IPS-18a (cell line): ENCODE measurements at regions not wholly inside any gene's neighbourhood (a gene's known extent, or its start where the extent isn't known, plus 50 kb on each side); places are given as distances from the start of the nearest gene placed in this dataset.
"Not testable (repeated sequence)": the region's sequence is repeated elsewhere in the genome, so short reads cannot be mapped to it uniquely, and the experiment has no call there.

Experiments
- H3K27ac ChIP-seq: one replicate; pipeline ENCODE4 v1.5.1; 2013; ENCODE audit warnings: low read length
- H3K27me3 ChIP-seq: one replicate; pipeline ENCODE4 v1.6.1; 2013; ENCODE audit warnings: mild to moderate bottlenecking, low read length; ENCODE audit not compliant: control insufficient read depth, insufficient read depth
- H3K36me3 ChIP-seq: one replicate; pipeline ENCODE4 v1.6.1; 2013; ENCODE audit warnings: low read depth, low read length; ENCODE audit not compliant: control insufficient read depth
- H3K4me1 ChIP-seq: one replicate; pipeline ENCODE4 v1.6.1; 2013; ENCODE audit warnings: low read depth, low read length; ENCODE audit not compliant: control insufficient read depth
- H3K4me3 ChIP-seq: one replicate; pipeline ENCODE4 v1.5.1; 2013; ENCODE audit warnings: low read length
- H3K9ac ChIP-seq: one replicate; pipeline ENCODE4 v1.6.1; 2013; ENCODE audit warnings: mild to moderate bottlenecking, low read length, moderate library complexity
- H3K9me3 ChIP-seq: one replicate; pipeline ENCODE4 v1.6.1; 2013; ENCODE audit warnings: low read depth, low read length; ENCODE audit not compliant: control insufficient read depth

- H3K9me3 ChIP-seq, H3K9ac ChIP-seq, H3K4me3 ChIP-seq, H3K27me3 ChIP-seq, H3K36me3 ChIP-seq, H3K27ac ChIP-seq, H3K4me1 ChIP-seq: not testable (repeated sequence)
Measured at GRCh38 chr7:113263215-113263742, 144.9 kb upstream of the SMIM30 start.

- H3K4me3 ChIP-seq, result no peak overlapping the region
- no peaks in the 10 kb centered on the region for H3K4me1 ChIP-seq
- H3K27me3 ChIP-seq, result no peaks in the 10 kb centered on the region
- no peak overlapping the region for H3K9ac ChIP-seq
- no peaks in the 10 kb centered on the region for H3K9me3 ChIP-seq
- H3K36me3 ChIP-seq, result no peaks in the 10 kb centered on the region
- no peak overlapping the region for H3K27ac ChIP-seq
Measured at GRCh38 chr7:113256883-113257531, 138.7 kb upstream of the SMIM30 start.

- Histone ChIP-seq H3K4me1 (no peaks in the 10 kb centered on the region), H3K9ac (no peak overlapping the region), H3K4me3 (no peak overlapping the region), H3K27ac (no peak overlapping the region), H3K9me3 (no peaks in the 10 kb centered on the region), H3K36me3 (no peaks in the 10 kb centered on the region), H3K27me3 (no peaks in the 10 kb centered on the region)
Measured at GRCh38 chr7:113247198-113247597, 128.8 kb upstream of the SMIM30 start.

GRCh38 chr7:113246738-113247137 is 128.4 kb upstream of the SMIM30 start:
- Histone ChIP-seq H3K36me3 (no peaks in the 10 kb centered on the region), H3K27me3 (no peaks in the 10 kb centered on the region), H3K27ac (no peak overlapping the region), H3K4me3 (no peak overlapping the region), H3K4me1 (no peaks in the 10 kb centered on the region), H3K9me3 (no peaks in the 10 kb centered on the region), H3K9ac (no peak overlapping the region)

- no peaks in the 10 kb centered on the region for H3K27me3 ChIP-seq
- H3K27ac ChIP-seq, result no peak overlapping the region
- no peak overlapping the region for H3K4me3 ChIP-seq
- no peak overlapping the region for H3K9ac ChIP-seq
- no peaks in the 10 kb centered on the region for H3K4me1 ChIP-seq
- no peaks in the 10 kb centered on the region for H3K36me3 ChIP-seq
- no peaks in the 10 kb centered on the region for H3K9me3 ChIP-seq
Measured at GRCh38 chr7:113232885-113233284, 114.5 kb upstream of the SMIM30 start.

- no peak overlapping the region for H3K9ac ChIP-seq
- H3K27ac ChIP-seq, result no peak overlapping the region
- no peak overlapping the region for H3K4me3 ChIP-seq
- H3K9me3 ChIP-seq, result no peaks in the 10 kb centered on the region
- H3K36me3 ChIP-seq, result no peaks in the 10 kb centered on the region
- H3K4me1 ChIP-seq, result no peaks in the 10 kb centered on the region
- no peaks in the 10 kb centered on the region for H3K27me3 ChIP-seq
Measured at GRCh38 chr7:113230691-113231090, 112.3 kb upstream of the SMIM30 start.

GRCh38 chr7:113217314-113217713 is 99.0 kb upstream of the SMIM30 start:
- no peak overlapping the region for H3K27ac ChIP-seq
- H3K36me3 ChIP-seq, result no peaks in the 10 kb centered on the region
- H3K4me1 ChIP-seq, result no peaks in the 10 kb centered on the region
- no peak overlapping the region for H3K4me3 ChIP-seq
- no peaks in the 10 kb centered on the region for H3K9me3 ChIP-seq
- no peak overlapping the region for H3K9ac ChIP-seq
- H3K27me3 ChIP-seq, result no peaks in the 10 kb centered on the region

GRCh38 chr7:113216038-113216437 is 97.7 kb upstream of the SMIM30 start:
- no peak overlapping the region for H3K27ac ChIP-seq
- no peaks in the 10 kb centered on the region for H3K4me1 ChIP-seq

GRCh38 chr7:113209449-113210203 is 91.3 kb upstream of the SMIM30 start:
- Histone ChIP-seq H3K4me1 (no peaks in the 10 kb centered on the region), H3K27ac (no peak overlapping the region), H3K27me3 (no peaks in the 10 kb centered on the region), H3K4me3 (no peak overlapping the region), H3K9me3 (no peaks in the 10 kb centered on the region), H3K36me3 (no peaks in the 10 kb centered on the region), H3K9ac (no peak overlapping the region)

More at GRCh38 chr7:113216038-113216437, 97.7 kb upstream of the SMIM30 start:
- H3K27me3 ChIP-seq, result no peaks in the 10 kb centered on the region
- no peak overlapping the region for H3K4me3 ChIP-seq
- no peaks in the 10 kb centered on the region for H3K36me3 ChIP-seq
- no peaks in the 10 kb centered on the region for H3K9me3 ChIP-seq
- no peak overlapping the region for H3K9ac ChIP-seq

- Histone ChIP-seq H3K9ac (no peak overlapping the region), H3K4me3 (no peak overlapping the region), H3K27ac (no peak overlapping the region), H3K36me3 (no peaks in the 10 kb centered on the region), H3K4me1 (no peaks in the 10 kb centered on the region), H3K27me3 (no peaks in the 10 kb centered on the region), H3K9me3 (no peaks in the 10 kb centered on the region)
Measured at GRCh38 chr7:113207931-113208330, 89.6 kb upstream of the SMIM30 start.

GRCh38 chr7:113207441-113207840 is 89.1 kb upstream of the SMIM30 start:
- Histone ChIP-seq H3K9ac (no peak overlapping the region), H3K27me3 (no peaks in the 10 kb centered on the region), H3K4me3 (no peak overlapping the region), H3K9me3 (no peaks in the 10 kb centered on the region), H3K36me3 (no peaks in the 10 kb centered on the region), H3K27ac (no peak overlapping the region), H3K4me1 (no peaks in the 10 kb centered on the region)

- H3K9me3 ChIP-seq, result no peaks in the 10 kb centered on the region
- no peak overlapping the region for H3K9ac ChIP-seq
- no peak overlapping the region for H3K27ac ChIP-seq
- H3K36me3 ChIP-seq, result no peaks in the 10 kb centered on the region
- H3K27me3 ChIP-seq, result no peaks in the 10 kb centered on the region
- no peak overlapping the region for H3K4me3 ChIP-seq
- no peaks in the 10 kb centered on the region for H3K4me1 ChIP-seq
Measured at GRCh38 chr7:113204415-113204814, 86.1 kb upstream of the SMIM30 start.
